Thyroid gland (tissue), 4 donors: ENCODE measurements at regions not wholly inside any gene's neighbourhood (a gene's known extent, or its start where the extent isn't known, plus 50 kb on each side); places are given as distances from the start of the nearest gene placed in this dataset.

Experiments used
- DNase-seq, 2 donors: peaks; one replicate each; pipeline ENCODE4 v3.0.0-alpha.2; 2019
- H3K27ac ChIP-seq, 3 donors: fragments of 200-600 bp; sonication (generic); 1 replicate in 2 of 3; 2 replicates in 1 of 3; pipeline ENCODE4 v1.5.1; 2016 to 2019; ENCODE audit warnings: mild to moderate bottlenecking in 1 of 3, moderate library complexity in 1 of 3
- H3K27me3 ChIP-seq: fragments of 200-600 bp; sonication (generic); one replicate; pipeline ENCODE4 v1.5.1; 2019
- H3K36me3 ChIP-seq, 2 donors: fragments of 200-600 bp; sonication (generic); one replicate each; pipeline ENCODE4 v1.5.1; 2016 to 2019
- H3K4me1 ChIP-seq, 2 donors: fragments of 200-600 bp; sonication (generic); one replicate each; pipeline ENCODE4 v1.5.1; 2017 to 2019
- H3K4me3 ChIP-seq, 3 donors: fragments of 200-600 bp; sonication (generic); replicated peaks in 1 of 3; 1 replicate in 2 of 3; 2 replicates in 1 of 3; pipeline ENCODE4 v1.5.1; 2016; ENCODE audit warnings: mild to moderate bottlenecking in 1 of 3
- H3K9me3 ChIP-seq: fragments of 200-600 bp; sonication (generic); one replicate; pipeline ENCODE4 v1.5.1; 2017
- POLR2A ChIP-seq, 2 donors: fragments of 450-650 bp; IDR thresholded peaks; one replicate each; pipeline ENCODE4 v1.6.1; 2017; ENCODE audit warnings: antibody characterized with exemption in 2 of 2, mild to moderate bottlenecking in 2 of 2, moderate library complexity in 1 of 2
- WGBS, 2 donors: methylation state at CpG; one replicate each; pipeline ENCODE4 v1.1.5; 2017; 5-methylcytosine and 5-hydroxymethylcytosine counted together
- intact Hi-C: fragments of 100-400 bp; cut with DNase I; formaldehyde crosslinking; loops from one replicate; pipeline ENCODE4 v1.15.1; 2023
- TF ChIP-seq, protein P1 (sequence below), 6 experiments: fragments of 200-600 bp in 3 of 6; fragments of 450-650 bp in 3 of 6; sonication (generic) in 3 of 6; IDR thresholded peaks; one replicate each; pipeline ENCODE4 v1.5.1; 2016 to 2019; ENCODE audit warnings: antibody characterized with exemption in 6 of 6, mild to moderate bottlenecking in 2 of 6, inconsistent platforms in 1 of 6, moderate library complexity in 1 of 6

DNA sequence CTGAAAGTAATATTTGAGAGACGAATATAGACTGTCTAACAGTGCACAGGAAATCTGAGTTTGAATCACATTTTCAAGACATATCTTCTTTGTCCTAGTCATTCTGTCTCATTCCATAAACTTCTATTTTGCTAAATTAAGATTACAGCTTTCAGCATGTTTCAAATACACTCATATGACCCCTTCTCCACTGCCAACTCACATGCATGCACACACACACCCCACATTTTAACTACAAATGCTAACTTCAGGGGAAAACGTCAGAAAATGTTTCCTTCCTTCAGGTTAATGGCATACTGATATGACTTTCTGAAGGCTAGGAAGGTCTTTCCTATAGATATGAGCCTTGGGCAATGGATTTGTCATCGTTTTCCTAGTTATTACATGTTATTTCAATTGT is 373.7 kb downstream of the RBM43 start:
- H3K4me1 ChIP-seq: no peaks in the 10 kb centered on the region
- TF ChIP-seq, protein P1, sequence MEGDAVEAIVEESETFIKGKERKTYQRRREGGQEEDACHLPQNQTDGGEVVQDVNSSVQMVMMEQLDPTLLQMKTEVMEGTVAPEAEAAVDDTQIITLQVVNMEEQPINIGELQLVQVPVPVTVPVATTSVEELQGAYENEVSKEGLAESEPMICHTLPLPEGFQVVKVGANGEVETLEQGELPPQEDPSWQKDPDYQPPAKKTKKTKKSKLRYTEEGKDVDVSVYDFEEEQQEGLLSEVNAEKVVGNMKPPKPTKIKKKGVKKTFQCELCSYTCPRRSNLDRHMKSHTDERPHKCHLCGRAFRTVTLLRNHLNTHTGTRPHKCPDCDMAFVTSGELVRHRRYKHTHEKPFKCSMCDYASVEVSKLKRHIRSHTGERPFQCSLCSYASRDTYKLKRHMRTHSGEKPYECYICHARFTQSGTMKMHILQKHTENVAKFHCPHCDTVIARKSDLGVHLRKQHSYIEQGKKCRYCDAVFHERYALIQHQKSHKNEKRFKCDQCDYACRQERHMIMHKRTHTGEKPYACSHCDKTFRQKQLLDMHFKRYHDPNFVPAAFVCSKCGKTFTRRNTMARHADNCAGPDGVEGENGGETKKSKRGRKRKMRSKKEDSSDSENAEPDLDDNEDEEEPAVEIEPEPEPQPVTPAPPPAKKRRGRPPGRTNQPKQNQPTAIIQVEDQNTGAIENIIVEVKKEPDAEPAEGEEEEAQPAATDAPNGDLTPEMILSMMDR (IDR thresholded peaks at IDR 0.05): no peak
- TF ChIP-seq POLR2A (IDR thresholded peaks at IDR 0.05): no peak
- no peaks in the 10 kb centered on the region for H3K36me3 ChIP-seq
- no peak for DNase-seq
- no peaks in the 10 kb centered on the region for H3K27me3 ChIP-seq
- H3K9me3 ChIP-seq: no peaks in the 10 kb centered on the region
- intact Hi-C loops: no loop called here
- no peak overlapping the region for H3K4me3 ChIP-seq
- WGBS, 2 donors: 55 to 62% methylated on average over 3 of the region's 3 CpGs
- H3K27ac ChIP-seq: no peak overlapping the region

DNA sequence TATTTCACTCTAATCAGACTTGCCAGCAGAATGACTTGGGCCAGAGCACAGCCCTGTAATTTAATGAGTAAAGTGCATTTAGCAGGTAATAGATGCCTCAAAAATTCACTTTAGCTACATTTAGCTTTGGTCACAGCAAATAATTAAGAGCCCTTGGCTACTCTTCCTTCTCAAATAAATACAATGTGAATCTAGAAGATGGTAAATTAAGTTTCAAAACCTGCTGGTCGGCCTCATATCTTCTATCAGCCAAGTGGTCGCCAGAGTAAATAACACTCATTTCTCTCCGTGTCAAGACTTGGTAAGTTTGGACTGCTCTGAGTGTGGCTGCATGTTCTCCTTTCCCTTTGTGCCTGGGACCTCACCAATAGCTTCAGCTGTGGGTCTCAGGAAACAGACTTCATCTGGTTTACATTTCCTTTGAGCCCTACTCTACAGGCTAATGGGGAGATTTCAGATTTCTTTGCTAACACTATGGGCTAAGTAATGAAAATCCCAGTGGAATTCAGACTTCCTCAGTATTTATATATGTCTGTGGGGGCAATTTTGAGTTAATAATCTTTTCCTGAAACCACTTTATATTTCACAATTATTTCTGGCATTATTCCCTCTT is 375.8 kb downstream of the RBM43 start:
- H3K27ac ChIP-seq: no peak overlapping the region
- no peaks in the 10 kb centered on the region for H3K36me3 ChIP-seq
- no peak for DNase-seq
- no peaks in the 10 kb centered on the region for H3K9me3 ChIP-seq
- WGBS, 2 donors: 66 to 68% methylated on average over 3 of the region's 3 CpGs
- no peak overlapping the region for H3K4me3 ChIP-seq
- intact Hi-C loops: no loop called here
- TF ChIP-seq, protein P1 (IDR thresholded peaks at IDR 0.05): no peak
- TF ChIP-seq POLR2A (IDR thresholded peaks at IDR 0.05): no peak
- H3K27me3 ChIP-seq: no peaks in the 10 kb centered on the region
- H3K4me1 ChIP-seq: no peaks in the 10 kb centered on the region

DNA sequence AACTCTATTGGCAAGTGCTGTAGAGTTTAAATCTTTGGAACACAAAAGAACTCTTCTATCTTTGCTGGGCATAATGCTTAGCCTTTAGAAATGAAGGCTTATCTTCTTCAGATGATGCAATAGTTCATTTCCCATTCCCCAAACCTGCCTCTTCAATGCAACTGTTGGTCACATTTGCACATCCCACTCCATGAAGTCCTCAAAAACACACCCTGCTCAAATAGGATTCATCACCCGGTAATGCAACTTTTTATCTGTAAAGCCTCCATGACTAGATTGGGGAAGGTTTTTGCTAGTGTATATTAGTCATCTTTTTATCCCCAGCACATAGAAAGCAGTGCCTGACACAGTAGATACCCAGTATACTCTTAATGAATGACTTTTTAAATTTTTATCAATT is 376.4 kb downstream of the RBM43 start:
- no peak overlapping the region for H3K27ac ChIP-seq
- WGBS, 2 donors: 91 to 100% methylated on average over 1 of the region's 1 CpG
- H3K9me3 ChIP-seq: no peaks in the 10 kb centered on the region
- no peaks in the 10 kb centered on the region for H3K4me1 ChIP-seq
- no peaks in the 10 kb centered on the region for H3K27me3 ChIP-seq
- H3K4me3 ChIP-seq: no peak overlapping the region
- no peaks in the 10 kb centered on the region for H3K36me3 ChIP-seq
- intact Hi-C loops: no loop called here
- TF ChIP-seq, protein P1 (IDR thresholded peaks at IDR 0.05): no peak
- TF ChIP-seq POLR2A (IDR thresholded peaks at IDR 0.05): no peak
- DNase-seq: no peak

DNA sequence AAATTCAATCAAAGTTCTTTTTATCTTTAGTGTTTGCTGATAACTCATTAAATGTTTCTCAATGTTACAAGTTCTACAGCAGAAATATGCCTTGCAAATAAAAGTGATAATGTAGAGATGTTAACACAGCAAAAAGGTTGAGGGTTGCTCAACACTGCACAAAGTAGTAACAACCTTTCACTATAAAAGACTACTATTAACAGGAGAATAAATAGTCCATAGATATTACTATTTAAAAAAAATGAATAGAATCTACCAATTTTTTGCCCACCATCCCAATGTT is 378.1 kb downstream of the RBM43 start:
- intact Hi-C loops: no loop called here
- DNase-seq: no peak
- Histone ChIP-seq H3K27ac (no peak overlapping the region), H3K36me3 (no peaks in the 10 kb centered on the region), H3K4me1 (no peaks in the 10 kb centered on the region), H3K4me3 (no peak overlapping the region), H3K27me3 (no peaks in the 10 kb centered on the region), H3K9me3 (no peaks in the 10 kb centered on the region)
- TF ChIP-seq, protein P1 (IDR thresholded peaks at IDR 0.05): no peak
- TF ChIP-seq POLR2A (IDR thresholded peaks at IDR 0.05): no peak

DNA sequence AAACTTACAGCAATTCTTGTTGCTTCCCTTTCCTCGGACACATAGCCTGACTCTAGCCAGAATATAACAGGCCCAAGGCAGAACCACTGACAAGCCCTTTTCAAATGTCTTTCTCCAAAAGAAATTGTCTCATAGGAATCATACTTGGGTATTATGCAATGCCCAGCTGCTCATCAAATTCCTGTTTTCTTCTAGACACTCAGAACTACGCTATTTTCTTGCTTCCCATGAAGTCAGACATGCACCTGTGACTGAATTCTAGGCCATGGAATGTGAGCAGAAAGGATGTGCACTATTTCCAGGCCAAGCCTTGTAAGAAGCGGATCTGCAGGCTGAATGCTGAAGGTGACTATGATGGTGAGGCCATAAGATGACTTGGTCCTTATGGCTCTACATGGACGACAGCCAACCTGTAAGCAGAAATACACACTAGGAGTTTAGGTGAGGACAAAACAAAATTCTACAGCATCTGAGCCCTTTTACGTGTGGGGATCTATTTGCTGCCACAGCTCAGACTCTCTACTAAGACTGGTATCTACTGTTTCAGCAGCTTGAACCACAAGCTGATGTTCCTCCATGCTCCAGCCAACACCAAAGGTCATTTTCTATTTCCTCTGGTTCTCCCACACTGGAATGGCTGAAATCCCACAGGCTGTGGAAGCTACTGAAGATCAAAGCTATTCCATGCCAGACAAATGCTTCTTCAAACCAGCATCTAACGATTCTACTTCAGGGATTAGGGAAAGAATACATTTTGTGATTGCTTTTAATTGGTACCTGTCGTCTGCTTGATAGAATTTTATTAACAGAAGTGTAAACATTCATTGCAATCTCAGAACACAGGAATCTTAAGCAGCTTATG is 378.7 kb downstream of the RBM43 start:
- intact Hi-C loops: no loop called here

More for the DNA sequence above, 378.7 kb downstream of the RBM43 start:
- Histone ChIP-seq H3K4me1 (no peaks in the 10 kb centered on the region), H3K36me3 (no peaks in the 10 kb centered on the region), H3K4me3 (no peak overlapping the region), H3K27ac (no peak overlapping the region), H3K9me3 (no peaks in the 10 kb centered on the region), H3K27me3 (no peaks in the 10 kb centered on the region)
- 82% methylated on average over 7 of the region's 7 CpGs for WGBS, 2 donors
- TF ChIP-seq, protein P1 (IDR thresholded peaks at IDR 0.05): no peak
- no peak for TF ChIP-seq POLR2A (IDR thresholded peaks at IDR 0.05)
- no peak for DNase-seq
